ENCODE measurements at regions not wholly inside any gene's neighbourhood (a gene's known extent, or its start where the extent isn't known, plus 50 kb on each side); places are given as distances from the start of the nearest gene placed in this dataset.

DNA sequence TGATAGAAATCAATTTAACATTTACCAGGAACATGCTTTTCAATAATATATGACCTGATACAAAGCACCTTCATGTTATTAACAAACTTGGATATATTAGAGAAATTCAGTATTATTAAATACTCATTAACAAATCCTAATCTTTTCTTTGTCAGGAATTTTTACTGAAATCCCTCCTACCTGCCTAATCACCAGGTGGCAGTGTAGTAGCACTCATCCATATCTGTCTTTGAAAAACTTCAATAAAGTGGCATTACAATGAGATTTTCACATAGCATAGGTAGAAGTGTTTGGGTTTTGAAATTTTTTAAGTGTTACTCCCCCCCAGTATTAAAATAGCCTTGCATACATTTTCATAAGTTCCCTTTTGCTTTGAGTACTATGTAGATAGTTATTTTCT, 1246.6 kb upstream of the LRRN3 start:
- intact Hi-C loops (cut with DNase I) = no loop called here
- Histone ChIP-seq H3K36me3 (no peaks in the 10 kb centered on the region), H3K4me3 (no peak overlapping the region), H3K27me3 (no peaks in the 10 kb centered on the region), H3K9me3 (no peaks in the 10 kb centered on the region), H3K27ac (no peak overlapping the region), H3K4me1 (no peaks in the 10 kb centered on the region)
- ATAC-seq (peak; percentile 29), DNase-seq (peak in 1 of 4 donors; percentile 22)
- TF ChIP-seq, protein P1, sequence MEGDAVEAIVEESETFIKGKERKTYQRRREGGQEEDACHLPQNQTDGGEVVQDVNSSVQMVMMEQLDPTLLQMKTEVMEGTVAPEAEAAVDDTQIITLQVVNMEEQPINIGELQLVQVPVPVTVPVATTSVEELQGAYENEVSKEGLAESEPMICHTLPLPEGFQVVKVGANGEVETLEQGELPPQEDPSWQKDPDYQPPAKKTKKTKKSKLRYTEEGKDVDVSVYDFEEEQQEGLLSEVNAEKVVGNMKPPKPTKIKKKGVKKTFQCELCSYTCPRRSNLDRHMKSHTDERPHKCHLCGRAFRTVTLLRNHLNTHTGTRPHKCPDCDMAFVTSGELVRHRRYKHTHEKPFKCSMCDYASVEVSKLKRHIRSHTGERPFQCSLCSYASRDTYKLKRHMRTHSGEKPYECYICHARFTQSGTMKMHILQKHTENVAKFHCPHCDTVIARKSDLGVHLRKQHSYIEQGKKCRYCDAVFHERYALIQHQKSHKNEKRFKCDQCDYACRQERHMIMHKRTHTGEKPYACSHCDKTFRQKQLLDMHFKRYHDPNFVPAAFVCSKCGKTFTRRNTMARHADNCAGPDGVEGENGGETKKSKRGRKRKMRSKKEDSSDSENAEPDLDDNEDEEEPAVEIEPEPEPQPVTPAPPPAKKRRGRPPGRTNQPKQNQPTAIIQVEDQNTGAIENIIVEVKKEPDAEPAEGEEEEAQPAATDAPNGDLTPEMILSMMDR (IDR thresholded peaks at IDR 0.05) = no peak

DNA sequence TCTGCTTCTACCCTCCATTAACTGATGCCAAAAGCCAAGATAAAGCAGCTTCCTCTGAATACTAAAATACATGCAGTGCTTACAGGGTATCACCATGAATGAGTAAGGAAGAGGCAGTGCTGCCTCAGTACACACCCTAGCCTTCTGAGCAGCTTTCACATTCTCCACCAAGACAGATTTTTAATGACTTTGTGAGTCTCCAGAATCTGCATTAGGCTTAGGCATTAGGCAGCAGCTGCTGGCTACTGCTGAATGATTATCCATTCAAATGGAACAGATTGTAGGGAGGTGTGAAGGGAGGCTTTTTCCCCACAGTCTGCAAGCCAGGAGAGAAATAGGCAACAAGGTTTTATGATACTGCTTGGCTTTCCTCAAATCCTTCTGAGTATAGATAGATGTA, 1226.7 kb upstream of the LRRN3 start:
- H3K4me3 ChIP-seq = no peak overlapping the region
- DNase-seq = no peak
- ATAC-seq = no peak
- H3K4me1 ChIP-seq = no peaks in the 10 kb centered on the region
- H3K36me3 ChIP-seq = no peaks in the 10 kb centered on the region
- TF ChIP-seq, protein P1 (IDR thresholded peaks at IDR 0.05) = no peak
- no peaks in the 10 kb centered on the region for H3K27me3 ChIP-seq
- no peak overlapping the region for H3K27ac ChIP-seq
- intact Hi-C loops (cut with DNase I) = no loop called here
- peaks cover 0 to 2% of the 10 kb centered on the region in 2 donors for H3K9me3 ChIP-seq

DNA sequence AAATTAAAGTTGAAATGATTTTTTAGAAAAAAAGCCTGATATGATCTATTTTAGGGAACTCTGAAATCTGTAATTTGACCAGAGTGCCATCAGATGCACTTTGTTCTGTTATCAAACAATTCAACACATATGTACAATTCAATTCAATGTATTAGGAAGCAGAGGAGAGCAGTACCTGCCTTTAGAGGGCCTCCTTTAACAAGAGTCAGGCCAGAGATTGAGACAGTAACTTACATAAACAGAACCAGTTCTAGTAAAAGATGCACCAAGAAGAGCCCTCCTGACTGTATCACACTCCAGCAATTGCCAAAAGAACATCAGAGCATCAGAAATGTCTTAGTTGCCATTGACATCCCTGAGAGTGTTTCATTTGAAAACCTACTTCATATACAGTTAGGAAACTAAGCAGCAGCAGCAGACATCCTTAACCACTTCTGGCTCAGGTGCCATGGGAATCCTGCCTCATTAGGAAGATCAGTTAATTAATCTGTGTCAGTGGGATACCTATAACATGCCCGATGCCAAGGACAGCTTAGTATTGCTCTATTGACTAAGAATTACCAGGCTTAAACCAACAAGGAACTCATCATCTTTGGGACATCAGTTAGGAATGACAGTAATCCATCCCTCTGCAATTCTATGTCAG, 1222.6 kb upstream of the LRRN3 start:
- intact Hi-C loops (cut with DNase I) = no loop called here
- no peak overlapping the region for H3K4me3 ChIP-seq
- TF ChIP-seq, protein P1 (IDR thresholded peaks at IDR 0.05) = no peak
- no peak overlapping the region for H3K27ac ChIP-seq
- DNase-seq (no peak), ATAC-seq (no peak)
- no peaks in the 10 kb centered on the region for H3K9me3 ChIP-seq
- H3K36me3 ChIP-seq = no peaks in the 10 kb centered on the region
- no peaks in the 10 kb centered on the region for H3K27me3 ChIP-seq
- no peaks in the 10 kb centered on the region for H3K4me1 ChIP-seq

DNA sequence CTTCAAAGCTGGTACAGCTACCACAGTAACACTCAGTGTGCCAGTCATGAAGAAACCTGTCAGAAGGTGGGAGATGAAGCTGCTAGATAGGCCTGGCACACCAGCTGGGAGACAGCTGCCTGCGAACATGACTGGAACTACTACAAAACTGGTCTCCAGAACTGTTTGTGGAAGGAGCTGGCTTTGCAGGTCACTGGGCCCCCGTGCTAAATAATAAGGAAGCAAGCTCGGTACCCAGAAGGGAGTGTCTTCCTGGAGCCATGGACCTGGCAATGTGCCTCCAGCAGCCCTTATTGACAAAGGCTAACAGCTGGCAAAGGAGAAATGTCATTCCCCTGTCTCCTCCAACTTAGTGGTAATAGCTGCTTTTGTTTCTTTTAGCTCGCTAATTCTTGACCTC, 1217.6 kb upstream of the LRRN3 start:
- H3K4me1 ChIP-seq = no peaks in the 10 kb centered on the region
- DNase-seq (peak in 1 of 4 donors; percentile 23), ATAC-seq (no peak)
- H3K27me3 ChIP-seq = no peaks in the 10 kb centered on the region
- intact Hi-C loops (cut with DNase I) = no loop called here
- H3K4me3 ChIP-seq = no peak overlapping the region
- no peak overlapping the region for H3K27ac ChIP-seq
- H3K9me3 ChIP-seq = no peaks in the 10 kb centered on the region
- TF ChIP-seq, protein P1 (IDR thresholded peaks at IDR 0.05) = no peak
- no peaks in the 10 kb centered on the region for H3K36me3 ChIP-seq

DNA sequence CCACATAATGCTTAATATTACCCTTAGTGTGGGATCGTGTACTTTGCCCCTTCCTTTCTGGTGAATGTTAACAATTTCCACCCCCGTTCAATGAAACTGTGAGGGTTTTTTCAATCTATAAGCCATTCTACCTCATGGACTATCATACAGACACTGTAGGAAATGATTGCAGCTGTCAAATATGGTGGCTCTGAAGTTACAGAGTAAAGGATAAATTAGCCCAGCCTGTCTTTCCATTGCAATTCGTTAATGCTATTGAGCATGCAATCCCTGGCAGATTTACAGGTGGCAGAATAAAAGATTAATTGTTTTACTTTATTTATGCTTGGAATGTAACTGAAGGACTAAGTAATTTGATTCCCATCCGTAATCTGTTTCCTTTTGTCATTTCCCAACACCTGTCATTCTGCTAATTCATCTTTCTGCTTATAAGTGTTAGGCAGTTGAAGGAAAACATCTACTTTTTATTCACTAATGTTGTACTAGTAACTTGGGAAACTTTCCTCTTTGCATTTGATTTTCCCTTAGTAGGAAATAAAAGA, 1211.6 kb upstream of the LRRN3 start:
- intact Hi-C loops (cut with DNase I) = no loop called here
- no peaks in the 10 kb centered on the region for H3K27me3 ChIP-seq
- H3K9me3 ChIP-seq = no peaks in the 10 kb centered on the region
- TF ChIP-seq, protein P1 (IDR thresholded peaks at IDR 0.05) = no peak
- H3K4me1 ChIP-seq = no peaks in the 10 kb centered on the region
- H3K36me3 ChIP-seq = no peaks in the 10 kb centered on the region
- no peak for DNase-seq
- no peak overlapping the region for H3K27ac ChIP-seq
- no peak for ATAC-seq
- no peak overlapping the region for H3K4me3 ChIP-seq
